Esophagus muscularis mucosa (tissue), 3 donors: ENCODE measurements at regions not wholly inside any gene's neighbourhood (a gene's known extent, or its start where the extent isn't known, plus 50 kb on each side); places are given as distances from the start of the nearest gene placed in this dataset.

Experiments
- POLR2A ChIP-seq: fragments of 450-650 bp; IDR thresholded peaks from one replicate; pipeline ENCODE4 v1.6.1; 2017; ENCODE audit warnings: antibody characterized with exemption, moderate library complexity, mild to moderate bottlenecking, low read depth
- POLR2AphosphoS5 ChIP-seq, 2 donors: sonication (generic); formaldehyde crosslinking; IDR thresholded peaks; one replicate each; pipeline ENCODE4 v1.6.1; 2017; ENCODE audit warnings: antibody characterized with exemption in 2 of 2
- TF ChIP-seq, protein P1 (sequence below), 3 experiments: fragments of 200-600 bp in 2 of 3; fragments of 450-650 bp in 1 of 3; sonication (generic) in 2 of 3; IDR thresholded peaks; one replicate each; pipeline ENCODE4 v1.5.1; 2017 to 2019; ENCODE audit warnings: antibody characterized with exemption in 3 of 3, mild to moderate bottlenecking in 2 of 3, moderate library complexity in 1 of 3

DNA sequence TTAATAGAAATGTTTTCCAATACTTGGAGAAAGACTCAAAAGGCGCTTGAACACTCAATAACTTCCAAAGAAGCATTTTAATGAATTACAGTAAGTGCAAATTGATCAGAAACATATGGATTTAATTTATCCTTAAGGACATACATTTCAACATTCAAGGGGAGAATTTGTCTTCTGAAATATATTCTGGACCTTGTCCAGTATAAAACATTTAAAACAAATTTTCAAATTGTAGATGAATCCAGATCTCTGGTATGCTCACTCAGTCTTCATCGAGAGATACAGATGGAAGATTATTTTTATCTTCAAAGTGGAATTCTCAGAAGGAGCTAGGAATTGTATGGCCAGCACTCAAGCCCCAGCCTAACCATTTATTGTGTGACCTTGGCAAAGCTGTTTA, 310.4 kb downstream of the ZNF674 start:
- no peak for TF ChIP-seq POLR2AphosphoS5 (IDR thresholded peaks at IDR 0.05)
- TF ChIP-seq, protein P1, sequence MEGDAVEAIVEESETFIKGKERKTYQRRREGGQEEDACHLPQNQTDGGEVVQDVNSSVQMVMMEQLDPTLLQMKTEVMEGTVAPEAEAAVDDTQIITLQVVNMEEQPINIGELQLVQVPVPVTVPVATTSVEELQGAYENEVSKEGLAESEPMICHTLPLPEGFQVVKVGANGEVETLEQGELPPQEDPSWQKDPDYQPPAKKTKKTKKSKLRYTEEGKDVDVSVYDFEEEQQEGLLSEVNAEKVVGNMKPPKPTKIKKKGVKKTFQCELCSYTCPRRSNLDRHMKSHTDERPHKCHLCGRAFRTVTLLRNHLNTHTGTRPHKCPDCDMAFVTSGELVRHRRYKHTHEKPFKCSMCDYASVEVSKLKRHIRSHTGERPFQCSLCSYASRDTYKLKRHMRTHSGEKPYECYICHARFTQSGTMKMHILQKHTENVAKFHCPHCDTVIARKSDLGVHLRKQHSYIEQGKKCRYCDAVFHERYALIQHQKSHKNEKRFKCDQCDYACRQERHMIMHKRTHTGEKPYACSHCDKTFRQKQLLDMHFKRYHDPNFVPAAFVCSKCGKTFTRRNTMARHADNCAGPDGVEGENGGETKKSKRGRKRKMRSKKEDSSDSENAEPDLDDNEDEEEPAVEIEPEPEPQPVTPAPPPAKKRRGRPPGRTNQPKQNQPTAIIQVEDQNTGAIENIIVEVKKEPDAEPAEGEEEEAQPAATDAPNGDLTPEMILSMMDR (IDR thresholded peaks at IDR 0.05): no peak
- no peak for TF ChIP-seq POLR2A
